ENCODE measurements at regions not wholly inside any gene's neighbourhood (a gene's known extent, or its start where the extent isn't known, plus 50 kb on each side); places are given as distances from the start of the nearest gene placed in this dataset.

DNA sequence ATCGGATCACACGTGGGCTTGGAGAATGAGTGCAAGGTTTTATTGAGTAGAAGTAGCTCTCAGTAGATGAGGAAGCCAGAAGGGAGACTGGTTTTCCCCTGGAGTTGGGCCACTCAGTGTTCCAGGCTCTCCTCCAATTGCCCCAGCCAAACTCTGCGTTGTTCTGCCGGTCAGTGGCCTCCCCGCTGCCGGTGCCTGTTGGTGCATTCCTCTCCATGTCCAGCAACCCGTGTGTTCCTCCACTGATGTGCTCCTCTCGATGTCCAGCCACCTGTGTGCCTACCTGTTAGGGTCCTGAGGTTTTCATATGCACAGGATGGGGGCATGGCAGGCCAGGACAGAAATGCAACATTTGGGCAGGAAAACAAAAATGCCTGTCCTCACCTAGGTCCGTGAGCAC is 888.0 kb upstream of the PTPRD start:
- Histone ChIP-seq H3K9me3 (ENCODE audit: control insufficient read depth, insufficient read depth, low read length) (peaks cover 13% of the 10 kb centered on the region), H2AFZ (replicated peaks; ENCODE audit: low read length, poor library complexity) (no peak overlapping the region), H3K36me3 (ENCODE audit: control insufficient read depth, insufficient read depth, low read length) (no peaks in the 10 kb centered on the region), H4K8ac (ENCODE audit: low read depth in 2 of 2, low read length in 2 of 2) (no peak overlapping the region), H2BK20ac (ENCODE audit: low read depth, low read length) (no peak overlapping the region), H2BK5ac (ENCODE audit: low read depth, low read length, poor library complexity, severe bottlenecking) (no peak overlapping the region), H4K91ac (ENCODE audit: insufficient read depth, low read depth, low read length) (no peak overlapping the region), H3K4me1 (ENCODE audit: control insufficient read depth, insufficient read depth, low read length) (no peaks in the 10 kb centered on the region), H3K14ac (replicated peaks; ENCODE audit: low read depth, low read length) (no peak overlapping the region), H4K20me1 (ENCODE audit: insufficient read depth, low read length) (no peaks in the 10 kb centered on the region), H2BK120ac (ENCODE audit: low read depth, low read length) (no peak overlapping the region), H3K56ac (ENCODE audit: extremely low read depth, insufficient read depth, low read length) (no peak overlapping the region), H3K9ac (ENCODE audit: low read depth, low read length) (no peak overlapping the region), H3K79me1 (ENCODE audit: low read depth in 1 of 2, low read length in 2 of 2) (no peaks in the 10 kb centered on the region), H3K4me3 (ENCODE audit: insufficient read depth, low read depth, low read length) (no peak overlapping the region), H3K27ac (ENCODE audit: insufficient read depth, low read length) (no peak overlapping the region), H3K9me1 (ENCODE audit: insufficient read depth, low read length) (no peaks in the 10 kb centered on the region), H3K18ac (ENCODE audit: low read depth, low read length) (no peak overlapping the region), H3K4ac (ENCODE audit: low read depth, low read length) (no peak overlapping the region), H4K5ac (ENCODE audit: low read depth, low read length) (no peak overlapping the region), H2BK15ac (ENCODE audit: low read depth, low read length) (no peak overlapping the region), H3K27me3 (ENCODE audit: control insufficient read depth, insufficient read depth, low read length) (no peaks in the 10 kb centered on the region), H2AK5ac (ENCODE audit: low read depth, low read length) (no peak overlapping the region), H3K23ac (ENCODE audit: low read depth, low read length) (no peak overlapping the region), H3K4me2 (ENCODE audit: low read depth, low read length) (no peak overlapping the region), H2AK9ac (replicated peaks; ENCODE audit: low read depth, low read length, poor library complexity) (no peak overlapping the region)
- dilution Hi-C loops (cut with HindIII; ENCODE audit: low sequenced_read_pairs, unreplicated experiment): no loop called here
- ChIA-PET CTCF (no interaction called here), POLR2A (ENCODE audit: unreplicated experiment) (no interaction called here)
- TF ChIP-seq POLR2A (IDR thresholded peaks at IDR 0.05; ENCODE audit: low read depth, low read length): no peak
- TF ChIP-seq MAFK (IDR thresholded peaks at IDR 0.05; ENCODE audit: low read depth, low read length): no peak
- no peak for TF ChIP-seq BHLHE40 (IDR thresholded peaks at IDR 0.05; ENCODE audit: low read depth, low read length)
- TF ChIP-seq CEBPB (IDR thresholded peaks at IDR 0.05; ENCODE audit: low read depth, low read length): no peak
- in situ Hi-C loops (cut with MboI; ENCODE audit: low sequenced_read_pairs): no loop called here
- intact Hi-C loops (cut with micrococcal nuclease): no loop called here
- no TSS peak for BruUV-seq (replicated peaks)
- no peak for DNase-seq
- WGBS, 2 experiments (ENCODE audit: extremely low coverage in 2 of 2, insufficient read length in 1 of 2): 27% methylated on average over 5 of the region's 9 CpGs; no CpG with 5 or more reads in 1 of the 2 experiments
- ATAC-seq (ENCODE audit: low read depth): no peak

Measured in IMR-90 (cell line).